NT2/D1 (cell line): ENCODE measurements at regions not wholly inside any gene's neighbourhood (a gene's known extent, or its start where the extent isn't known, plus 50 kb on each side); places are given as distances from the start of the nearest gene placed in this dataset.

ENCODE experiments used
- YY1 ChIP-seq: IDR thresholded peaks from 2 replicates; pipeline ENCODE4 v1.6.1; 2011; ENCODE audit not compliant: insufficient read length, insufficient read depth
- ZNF274 ChIP-seq: IDR thresholded peaks from 2 replicates; pipeline ENCODE4 v1.6.1; 2011; ENCODE audit warnings: mild to moderate bottlenecking, low read depth, low read length

- no peak for TF ChIP-seq ZNF274
- no peak for TF ChIP-seq YY1
Observed at GRCh38 chr7:149622444-149623210, 125.0 kb upstream of the ZNF746 start.
